HG03280 (cell line): ENCODE measurements at regions not wholly inside any gene's neighbourhood (a gene's known extent, or its start where the extent isn't known, plus 50 kb on each side); places are given as distances from the start of the nearest gene placed in this dataset.
"Not testable (repeated sequence)": the region's sequence is repeated elsewhere in the genome, so short reads cannot be mapped to it uniquely, and the experiment has no call there.

Experiments used
- ATAC-seq: cut with Tn5 transposase; IDR thresholded peaks from one replicate; pipeline ENCODE4 v1.9.1; 2021; ENCODE audit warnings: mild to moderate bottlenecking, moderate library complexity; ENCODE audit not compliant: unreplicated experiment

DNA sequence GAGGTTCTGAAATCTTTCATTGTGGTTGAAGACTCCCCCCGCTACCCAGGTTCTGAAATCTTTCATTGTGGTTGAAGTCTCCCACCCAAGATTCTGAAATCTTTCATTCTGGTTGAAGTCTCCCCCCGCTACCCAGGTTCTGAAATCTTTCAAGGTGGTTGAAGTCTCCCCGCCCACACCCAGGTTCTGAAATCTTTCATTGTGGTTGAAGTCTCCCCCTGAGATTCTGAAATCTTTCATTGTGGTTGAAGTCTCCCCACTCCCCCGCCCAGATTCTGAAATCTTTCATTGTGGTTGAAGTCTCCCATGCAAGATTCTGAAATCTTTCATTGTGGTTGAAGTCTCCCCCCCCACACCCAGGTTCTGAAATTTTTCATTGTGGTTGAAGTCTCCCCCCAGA lies 916.6 kb downstream of the BRD1 start:
- not testable (repeated sequence) for ATAC-seq

GRCh38 chr22:48908547-48908946 lies 919.1 kb downstream of the BRD1 start:
- no peak for ATAC-seq

GRCh38 chr22:48907591-48907990 lies 920.1 kb downstream of the BRD1 start:
- ATAC-seq, result no peak

- no peak for ATAC-seq
Observed at GRCh38 chr22:48906216-48906835, 921.3 kb downstream of the BRD1 start.

DNA sequence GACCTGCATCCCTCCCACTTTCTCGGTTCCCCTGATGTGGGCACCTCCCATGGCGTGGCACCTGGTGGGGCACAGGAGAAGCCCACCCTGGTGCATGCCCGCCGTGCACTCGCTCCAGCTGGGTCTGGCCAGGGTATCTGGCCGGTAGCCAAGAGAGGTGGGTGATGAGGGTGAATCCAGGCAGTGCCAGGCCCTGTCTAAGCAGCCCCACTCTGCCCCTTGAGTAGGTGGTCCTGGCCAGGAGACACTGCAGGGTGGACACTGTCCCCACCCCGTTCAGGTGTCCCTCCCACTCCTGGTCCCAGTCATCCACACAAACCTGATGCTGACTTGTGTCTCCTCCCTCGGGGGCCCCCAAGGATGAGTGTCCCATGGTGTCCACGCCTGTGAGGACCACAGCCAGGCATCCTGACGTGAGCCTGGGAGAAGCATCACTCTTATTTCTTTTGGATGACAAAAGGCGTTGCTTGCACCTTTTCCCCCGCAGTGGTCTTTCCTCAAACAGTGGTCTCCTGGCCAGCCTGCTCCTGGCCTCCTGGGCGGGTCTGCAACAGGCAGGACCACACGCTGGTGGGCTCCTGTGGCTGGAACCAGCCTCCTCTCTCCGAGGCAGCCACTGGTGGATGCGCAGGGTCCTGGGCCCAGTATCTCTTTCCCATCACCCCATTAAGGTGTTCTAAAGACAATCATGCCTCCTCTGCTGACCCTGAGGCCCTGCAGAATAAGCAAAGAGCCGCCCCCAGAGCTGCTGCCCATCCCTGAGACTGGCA lies 922.3 kb downstream of the BRD1 start:
- ATAC-seq, result no peak

- no peak for ATAC-seq
Observed at GRCh38 chr22:48902983-48903650, 924.6 kb downstream of the BRD1 start.

DNA sequence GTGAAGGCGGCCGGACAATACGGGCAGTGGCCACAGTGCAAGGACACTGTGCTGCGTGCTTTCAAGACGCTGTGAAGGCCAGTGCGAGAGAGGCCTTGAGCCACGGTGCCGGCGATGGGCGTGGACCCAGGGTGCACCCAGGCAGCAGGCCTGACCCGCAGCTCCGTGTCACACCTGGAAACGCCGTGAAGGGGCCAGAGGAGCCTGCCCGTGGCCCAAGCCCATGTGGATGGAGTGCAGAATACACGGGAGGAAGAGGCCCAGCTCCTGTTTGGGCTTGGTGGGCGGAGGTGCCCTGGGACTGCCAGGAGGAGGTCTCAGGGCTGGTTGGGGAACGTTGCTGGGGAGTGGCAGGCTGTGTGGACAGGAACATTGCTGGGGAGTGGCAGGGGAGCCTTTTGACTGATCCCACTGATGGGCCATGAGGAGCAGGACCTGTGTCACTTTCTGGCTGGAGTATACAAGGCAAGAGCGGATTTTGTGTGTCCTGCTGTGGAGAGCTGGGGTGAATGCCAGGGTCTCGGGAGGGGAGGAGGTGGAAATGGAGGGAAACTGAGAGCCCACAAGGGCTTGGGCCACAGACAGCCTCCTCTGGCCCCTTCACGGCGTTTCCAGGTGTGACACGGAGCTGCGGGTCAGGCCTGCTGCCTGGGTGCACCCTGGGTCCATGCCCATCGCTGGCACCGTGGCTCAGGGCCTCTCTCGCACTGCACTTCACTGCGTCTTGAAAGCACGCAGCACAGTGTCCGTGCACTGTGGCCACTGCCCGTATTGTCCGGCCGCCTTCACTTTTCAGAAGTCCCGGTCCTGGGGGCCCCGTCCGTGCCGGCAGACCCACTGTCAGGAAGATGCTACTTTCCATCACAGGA lies 925.4 kb downstream of the BRD1 start:
- no peak for ATAC-seq

GRCh38 chr22:48901324-48901723 lies 926.3 kb downstream of the BRD1 start:
- ATAC-seq, result no peak

DNA sequence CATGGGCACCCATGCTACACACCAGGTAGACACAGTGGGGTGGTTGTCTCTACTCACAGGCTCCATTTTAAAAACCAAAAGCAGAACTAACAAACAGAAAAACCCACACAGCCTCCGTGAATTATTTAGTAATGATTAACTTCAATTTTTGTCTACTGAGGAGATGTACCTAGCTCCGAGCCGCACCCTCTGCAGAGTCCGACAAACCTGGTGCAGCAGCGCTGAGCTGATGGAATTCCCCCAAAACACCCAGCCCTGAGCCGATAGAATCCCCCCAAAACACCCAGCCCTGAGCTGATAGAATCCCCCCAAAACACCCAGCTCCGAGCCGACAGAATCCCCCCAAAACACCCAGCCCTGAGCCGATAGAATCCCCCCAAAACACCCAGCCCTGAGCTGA lies 927.0 kb downstream of the BRD1 start:
- ATAC-seq, result no peak

DNA sequence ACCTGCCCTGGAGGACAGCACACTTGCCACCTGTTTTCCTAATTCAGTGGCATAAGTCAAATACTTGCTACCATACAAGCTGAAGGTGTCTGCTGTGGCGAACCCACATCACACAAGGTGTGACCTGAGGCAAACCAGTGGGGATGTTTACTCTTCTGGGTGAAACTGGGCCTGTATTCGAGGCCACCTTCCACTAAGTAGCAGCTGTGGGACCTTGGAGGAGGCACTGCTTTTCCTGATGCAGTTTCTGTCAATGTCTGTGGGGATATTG lies 927.4 kb downstream of the BRD1 start:
- ATAC-seq, result no peak

GRCh38 chr22:48899523-48900326 lies 927.9 kb downstream of the BRD1 start:
- no peak for ATAC-seq

- ATAC-seq, result no peak
Observed at GRCh38 chr22:48898524-48899250, 929.0 kb downstream of the BRD1 start.

DNA sequence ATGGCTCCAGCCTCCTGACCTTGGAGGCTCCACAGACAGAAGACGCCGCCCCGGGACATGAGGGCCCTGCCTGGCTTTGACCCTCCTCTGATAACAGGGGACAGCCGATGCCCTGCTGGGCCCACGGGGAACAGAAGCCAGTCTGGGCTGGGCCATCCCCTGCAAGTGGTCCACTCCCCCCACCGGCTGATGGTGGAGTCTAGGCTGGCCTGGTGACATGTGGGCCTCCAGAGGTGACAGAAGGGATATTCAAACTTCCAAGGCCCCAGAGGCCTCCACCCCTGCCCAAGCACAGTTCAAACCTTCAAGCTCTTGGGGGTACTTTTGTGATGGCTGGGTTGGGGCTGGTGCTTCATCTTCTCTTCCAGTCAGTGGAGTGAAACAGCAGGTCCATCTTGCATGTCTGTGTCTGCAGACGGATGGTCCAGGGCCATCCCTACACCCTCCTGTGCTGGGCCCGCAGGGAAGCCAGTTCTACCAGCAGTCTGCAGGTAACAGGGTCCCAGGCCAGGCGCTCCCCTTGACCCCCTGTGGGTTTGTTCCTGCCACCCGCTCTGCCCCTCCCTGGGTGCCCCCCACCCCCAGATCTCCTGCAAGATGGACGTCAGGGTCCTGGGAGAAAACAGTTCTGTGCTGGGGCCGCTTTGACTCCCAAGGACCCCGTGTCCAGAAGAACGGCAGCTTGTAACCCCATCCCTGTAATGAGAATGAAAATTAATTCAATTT lies 929.9 kb downstream of the BRD1 start:
- no peak for ATAC-seq

DNA sequence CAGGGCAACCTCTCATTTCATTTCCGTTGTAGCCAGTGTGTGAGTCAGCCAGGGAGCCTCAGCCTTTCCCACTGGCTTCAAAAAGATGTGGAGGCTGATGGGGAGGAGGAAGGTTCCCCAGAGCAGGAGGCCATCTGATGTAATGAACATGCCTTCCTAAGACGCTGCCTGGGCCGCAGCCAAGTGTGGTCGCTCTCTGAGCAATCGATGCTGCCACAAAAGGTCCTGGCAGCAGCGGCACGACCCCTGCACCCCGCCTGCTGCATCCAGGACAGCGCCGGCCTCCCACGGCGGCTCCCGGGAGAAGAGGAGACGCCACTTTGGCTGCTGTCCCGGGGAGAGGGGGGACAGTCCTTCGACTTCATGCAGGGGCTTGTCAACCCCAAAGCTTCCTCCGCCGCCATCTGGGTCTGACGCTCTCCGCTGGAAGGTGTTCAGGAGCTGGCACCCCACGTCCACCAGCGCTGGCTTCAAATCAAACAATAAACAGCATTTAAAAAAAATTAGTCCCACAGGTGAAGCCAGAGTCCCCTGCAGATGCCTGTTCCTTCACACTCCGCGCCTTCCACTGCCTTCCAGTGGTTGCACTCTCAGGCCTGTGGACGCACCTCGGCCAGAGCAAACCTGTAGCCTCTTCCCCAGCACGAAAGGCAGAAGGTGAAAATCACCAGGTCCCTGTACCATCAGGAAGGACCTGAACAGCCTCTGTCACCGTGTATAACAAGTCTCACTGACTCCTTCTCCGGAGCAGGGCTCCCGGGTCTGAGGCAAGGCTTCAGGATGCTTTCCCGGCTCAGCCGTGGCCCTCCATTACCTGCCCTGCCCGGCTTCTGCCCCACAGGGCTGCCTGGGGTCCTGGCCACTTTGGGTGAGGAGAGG lies 930.7 kb downstream of the BRD1 start:
- ATAC-seq, result no peak

- no peak for ATAC-seq
Observed at GRCh38 chr22:48895831-48896765, 931.6 kb downstream of the BRD1 start.

DNA sequence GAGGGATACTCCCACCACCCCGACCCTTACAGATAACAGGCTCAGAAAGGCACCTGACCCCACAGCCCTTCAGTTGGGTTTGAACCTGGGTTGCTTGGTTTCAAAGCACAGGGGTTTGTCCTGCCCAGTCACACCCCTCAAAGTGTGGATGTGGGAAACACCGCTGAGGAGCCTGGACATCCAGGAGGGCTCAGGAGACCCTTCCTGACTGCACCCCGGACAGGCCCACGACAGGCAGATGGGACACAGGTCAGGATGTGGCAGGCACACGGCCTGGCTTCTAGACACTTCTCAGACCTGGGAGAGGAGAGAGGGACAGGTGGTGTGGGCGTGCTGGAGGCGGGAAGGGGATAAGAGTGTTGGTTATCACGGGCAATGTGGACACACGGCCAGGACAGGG lies 932.3 kb downstream of the BRD1 start:
- ATAC-seq, result no peak

- ATAC-seq, result no peak
Observed at GRCh38 chr22:48894804-48895250, 932.8 kb downstream of the BRD1 start.
